Occipital lobe (tissue), 1 donor: ENCODE measurements at regions not wholly inside any gene's neighbourhood (a gene's known extent, or its start where the extent isn't known, plus 50 kb on each side); places are given as distances from the start of the nearest gene placed in this dataset.

Source experiments
- DNase-seq: peaks from one replicate; lab custom pipeline; 2025; lab: John Stamatoyannopoulos, UW

- DNase-seq, result no peak
Observed at GRCh38 chr12:114253976-114254778, 151.8 kb downstream of the TBX5 start.

- no peak for DNase-seq
Observed at GRCh38 chr12:114248527-114248926, 157.4 kb downstream of the TBX5 start.

DNA sequence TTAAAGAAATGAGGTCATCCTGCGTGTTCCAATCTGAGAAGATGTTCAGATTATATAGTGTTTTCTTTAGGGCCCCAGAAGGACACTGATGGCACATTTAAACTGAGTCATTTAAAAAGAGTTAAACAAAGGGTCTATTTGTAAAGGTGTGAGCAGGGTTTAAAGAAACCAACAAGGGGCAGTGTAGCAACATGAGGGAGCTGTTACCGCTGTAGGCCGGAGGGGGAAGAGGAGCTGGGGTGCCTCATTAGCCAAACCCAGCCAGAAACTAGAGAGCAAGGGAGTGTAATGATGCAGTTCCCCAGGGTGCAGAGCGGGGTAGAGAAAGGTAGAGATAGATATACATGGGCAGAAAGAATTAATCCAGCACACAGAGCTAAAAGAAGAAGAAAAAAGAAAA lies 160.4 kb downstream of the TBX5 start:
- no peak for DNase-seq

- no peak for DNase-seq
Observed at GRCh38 chr12:114241973-114242434, 163.9 kb downstream of the TBX5 start.

DNA sequence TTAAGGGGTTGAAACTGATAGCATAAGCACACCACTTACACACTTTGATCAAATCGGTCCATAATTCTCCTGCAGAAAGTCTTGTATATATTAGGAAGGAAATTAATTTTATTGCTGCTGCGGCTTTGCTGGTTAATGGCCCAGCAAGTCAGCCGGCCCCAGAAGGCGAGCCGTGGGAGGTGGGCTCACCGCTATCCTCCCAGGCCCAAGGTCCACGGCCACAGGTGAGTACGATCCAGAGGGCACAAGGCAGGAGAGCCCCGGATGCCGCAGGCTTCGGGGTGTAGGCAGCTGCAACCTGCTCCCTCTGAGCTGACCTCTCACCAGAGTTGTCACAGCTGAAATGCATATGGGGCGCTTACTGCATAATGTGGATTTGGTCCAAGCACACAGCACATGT lies 165.7 kb downstream of the TBX5 start:
- DNase-seq, result no peak

GRCh38 chr12:114238808-114239207 lies 167.1 kb downstream of the TBX5 start:
- no peak for DNase-seq

DNA sequence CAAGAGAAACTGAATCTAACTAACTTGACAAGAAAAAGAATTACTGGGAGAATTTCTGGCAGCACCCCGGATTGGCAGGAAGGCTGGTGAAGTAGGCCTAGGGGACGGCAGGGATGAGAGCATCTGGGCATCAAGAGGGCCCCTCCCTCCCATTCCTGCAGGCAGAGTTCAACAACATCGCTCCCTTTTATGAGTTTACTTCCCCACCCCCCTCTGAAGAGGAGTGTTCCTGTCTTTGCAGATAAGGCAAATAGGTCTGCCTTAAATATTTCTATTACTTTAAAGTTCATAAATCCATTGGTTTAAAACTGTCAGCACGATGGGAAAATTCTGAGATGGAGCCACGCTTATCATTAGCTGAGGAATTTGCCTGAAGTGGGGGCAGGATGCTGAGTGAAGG lies 168.7 kb downstream of the TBX5 start:
- DNase-seq, result no peak

GRCh38 chr12:114232187-114232586 lies 173.8 kb downstream of the TBX5 start:
- DNase-seq, result no peak

DNA sequence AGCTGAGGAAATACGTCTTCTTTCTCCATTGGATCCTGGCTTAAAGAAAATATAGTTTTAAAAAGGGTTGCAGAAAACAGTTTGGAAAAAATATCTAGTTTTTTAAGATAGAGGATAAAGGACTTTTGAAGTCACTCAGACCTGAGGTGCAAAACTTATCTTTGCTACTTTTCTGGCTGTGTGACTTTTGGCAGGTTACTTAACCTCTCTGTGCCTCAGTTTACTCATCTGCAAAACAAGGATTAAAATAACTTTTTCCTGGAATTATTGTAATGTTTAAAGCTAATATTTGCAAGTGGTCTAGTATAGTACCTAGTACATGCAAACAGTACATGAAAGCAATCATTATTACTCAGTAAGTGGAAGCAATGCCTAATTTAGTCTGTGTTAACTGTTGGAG lies 176.8 kb downstream of the TBX5 start:
- DNase-seq, result no peak

GRCh38 chr12:114226241-114226928 lies 179.6 kb downstream of the TBX5 start:
- DNase-seq, result no peak

GRCh38 chr12:114221957-114222630 lies 183.8 kb downstream of the TBX5 start:
- no peak for DNase-seq

DNA sequence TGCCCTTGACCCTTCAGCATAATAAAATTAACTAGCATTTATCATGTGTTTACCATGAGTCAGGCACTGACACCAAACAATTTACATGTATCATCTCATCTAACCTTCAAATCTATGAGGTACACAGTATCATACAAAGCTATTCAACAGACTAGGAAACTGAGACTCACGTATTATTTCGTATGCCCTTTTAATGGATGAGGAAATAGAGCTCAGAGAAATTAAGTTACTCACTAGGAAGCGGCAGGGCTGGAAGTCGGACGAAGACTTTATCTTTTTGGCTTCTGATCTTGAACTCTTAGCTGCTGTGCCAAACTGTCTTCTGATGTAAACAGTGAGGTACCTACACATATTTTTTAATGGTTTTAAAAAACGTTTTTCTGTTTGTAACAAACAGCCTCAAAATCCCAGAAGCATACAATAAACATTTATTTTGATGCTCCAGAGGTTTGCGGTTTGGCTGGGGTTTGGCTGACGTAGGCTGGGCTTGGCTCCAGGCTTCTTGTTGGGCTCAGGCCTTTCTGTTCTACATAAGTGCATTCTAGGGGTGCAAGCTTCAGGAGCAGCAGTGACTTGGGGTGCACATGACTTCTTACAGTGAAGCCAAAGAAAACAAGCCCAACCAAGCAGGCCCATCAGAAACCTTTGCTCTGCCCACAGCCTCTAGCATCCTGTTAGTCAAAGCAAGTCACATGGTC lies 184.7 kb downstream of the TBX5 start:
- no peak for DNase-seq

- DNase-seq, result no peak
Observed at GRCh38 chr12:114220311-114220710, 185.6 kb downstream of the TBX5 start.

GRCh38 chr12:114218136-114218535 lies 187.8 kb downstream of the TBX5 start:
- DNase-seq, result no peak

- no peak for DNase-seq
Observed at GRCh38 chr12:114215746-114216145, 190.2 kb downstream of the TBX5 start.

DNA sequence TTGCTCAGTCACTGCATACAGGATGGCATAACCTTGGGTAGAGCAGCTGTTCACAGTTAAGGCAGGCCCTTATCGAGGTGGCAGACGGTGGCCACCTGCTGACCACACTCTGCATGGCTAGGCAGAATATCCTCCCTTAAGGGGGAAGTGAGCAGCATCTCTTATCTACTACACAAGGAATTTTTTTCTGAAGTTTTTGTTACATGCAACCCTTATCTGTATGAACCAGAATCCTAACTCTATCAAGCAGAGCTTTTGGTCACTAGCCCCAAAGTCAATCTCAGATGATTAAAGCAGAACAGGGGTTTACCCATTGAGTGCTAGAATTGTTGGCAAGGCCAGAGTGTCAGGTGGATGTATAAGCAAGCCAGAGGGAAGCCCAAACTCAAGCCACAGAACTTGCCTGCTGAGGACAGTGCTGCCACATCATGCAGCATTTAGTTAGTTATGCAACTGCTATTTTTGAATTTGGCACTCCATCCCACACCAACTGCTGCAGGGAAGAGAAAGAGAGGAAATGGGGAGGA lies 192.8 kb downstream of the TBX5 start:
- peak; percentile 26 for DNase-seq

- DNase-seq, result no peak
Observed at GRCh38 chr12:114209861-114210260, 196.1 kb downstream of the TBX5 start.

DNA sequence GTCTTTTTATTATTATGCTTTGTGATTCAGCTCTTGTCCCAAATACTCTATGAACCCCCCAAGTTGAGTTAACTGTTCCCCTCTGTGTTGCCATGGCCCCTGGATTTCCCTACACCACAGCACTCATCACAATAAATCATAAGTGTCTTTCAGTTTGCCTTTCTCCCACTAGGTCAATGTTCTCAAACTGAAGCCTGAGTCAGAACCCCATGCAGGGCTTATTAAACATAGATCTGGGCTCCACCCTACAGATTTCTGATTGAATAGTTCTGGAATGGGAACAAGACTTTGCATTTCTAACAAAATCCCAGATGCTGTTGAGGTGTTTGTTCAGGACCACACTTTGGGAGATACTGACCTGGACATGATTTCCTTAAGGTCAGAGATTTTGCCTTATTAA lies 199.4 kb downstream of the TBX5 start:
- DNase-seq, result no peak

DNA sequence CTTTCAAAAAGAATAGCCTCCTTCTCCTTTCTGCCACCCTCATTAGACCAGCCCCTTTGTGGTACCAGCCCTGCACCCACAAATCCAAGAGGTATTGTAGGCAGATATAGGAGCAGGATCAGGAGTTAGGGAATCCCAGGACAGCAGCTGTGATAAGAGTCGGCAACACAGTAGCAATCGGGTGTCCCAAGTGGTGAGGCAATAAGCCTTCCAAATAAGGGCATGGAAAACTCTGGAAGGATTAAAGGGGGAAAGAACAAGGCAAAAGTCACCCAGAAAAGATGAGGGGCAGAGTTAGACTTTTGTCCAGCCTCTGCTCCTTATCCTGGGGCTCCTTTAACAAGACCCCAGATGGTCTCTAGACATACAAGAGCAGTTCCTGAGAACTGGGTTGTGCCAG lies 204.2 kb downstream of the TBX5 start:
- DNase-seq, result no peak

DNA sequence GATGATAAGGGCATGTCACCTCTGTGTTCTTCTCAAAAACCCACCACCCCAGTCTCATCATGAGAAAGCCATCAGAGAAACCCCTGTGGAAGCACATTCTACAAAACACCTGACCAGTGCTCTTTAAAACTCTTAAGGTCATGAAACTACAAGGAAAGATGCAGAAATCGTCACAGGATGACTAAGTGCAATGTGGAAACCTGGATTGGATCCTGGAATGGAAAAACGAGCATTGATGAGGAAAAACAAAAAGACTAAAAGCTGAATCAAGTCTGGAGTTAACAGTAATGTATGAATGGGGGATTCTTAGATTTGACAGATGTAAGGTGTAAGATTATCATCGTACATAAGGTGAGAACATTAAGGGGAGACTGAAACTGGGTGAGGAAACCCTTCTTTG lies 211.0 kb downstream of the TBX5 start:
- no peak for DNase-seq

GRCh38 chr12:114194066-114194465 lies 211.9 kb downstream of the TBX5 start:
- DNase-seq, result no peak

DNA sequence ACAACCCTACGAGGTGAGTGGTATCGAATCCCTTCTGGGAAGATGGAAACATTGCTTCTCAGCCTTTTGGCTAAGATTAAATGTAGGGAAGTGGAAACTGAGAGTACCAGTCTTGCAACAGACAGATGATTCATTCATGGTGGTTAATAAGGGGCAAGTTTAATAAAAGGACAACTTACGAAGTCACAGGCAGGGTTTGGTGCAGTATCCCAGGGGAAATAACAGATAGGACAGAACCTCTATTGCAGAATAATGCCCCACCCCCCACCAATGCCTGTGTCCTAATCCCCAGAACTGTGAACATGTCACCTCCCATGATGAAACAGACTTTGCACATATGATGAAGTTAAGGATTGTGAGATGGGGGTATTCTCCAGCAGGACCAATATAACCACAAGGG lies 212.5 kb downstream of the TBX5 start:
- DNase-seq, result no peak
